ENCODE measurements at regions not wholly inside any gene's neighbourhood (a gene's known extent, or its start where the extent isn't known, plus 50 kb on each side); places are given as distances from the start of the nearest gene placed in this dataset.
A peak's percentile ranks its signal among the peaks of the same experiment; 100 is the strongest.

- 73% methylated on average over 6 of the region's 6 CpGs for WGBS
- no peaks in the 10 kb centered on the region for H3K36me3 ChIP-seq
- H3K4me1 ChIP-seq, result peaks cover 34% of the 10 kb centered on the region
- no peaks in the 10 kb centered on the region for H3K27me3 ChIP-seq
- no peak for TF ChIP-seq POLR2AphosphoS5 (IDR thresholded peaks at IDR 0.05)
- no peak for TF ChIP-seq CTCF (IDR thresholded peaks at IDR 0.05)
- TF ChIP-seq EP300 (IDR thresholded peaks at IDR 0.05), result no peak
- no peak for TF ChIP-seq POLR2A (IDR thresholded peaks at IDR 0.05)
- H3K4me3 ChIP-seq, result no peak overlapping the region
- no peaks in the 10 kb centered on the region for H3K9me3 ChIP-seq
- DNase-seq (ENCODE audit: low spot score in 2 of 2), result no peak
- peak overlapping the region; percentile 19 for H3K27ac ChIP-seq
Measured at GRCh38 chr10:33126742-33127141, 168.7 kb upstream of the ITGB1 start.

GRCh38 chr10:33125522-33126517, 167.8 kb upstream of the ITGB1 start:
- TF ChIP-seq EP300 (IDR thresholded peaks at IDR 0.05), result no peak
- no peak for TF ChIP-seq CTCF (IDR thresholded peaks at IDR 0.05)
- TF ChIP-seq POLR2AphosphoS5 (IDR thresholded peaks at IDR 0.05), result no peak
- TF ChIP-seq POLR2A (IDR thresholded peaks at IDR 0.05), result no peak
- no peak overlapping the region for H3K4me3 ChIP-seq
- H3K27ac ChIP-seq, result peak overlapping the region; percentile 50
- WGBS, result 53% methylated on average over 15 of the region's 15 CpGs
- no peak for DNase-seq (ENCODE audit: low spot score in 2 of 2)
- H3K4me1 ChIP-seq, result peaks cover 34% of the 10 kb centered on the region
- no peaks in the 10 kb centered on the region for H3K36me3 ChIP-seq
- no peaks in the 10 kb centered on the region for H3K9me3 ChIP-seq
- H3K27me3 ChIP-seq, result no peaks in the 10 kb centered on the region

GRCh38 chr10:33125111-33125510, 167.1 kb upstream of the ITGB1 start:
- Histone ChIP-seq H3K9me3 (no peaks in the 10 kb centered on the region), H3K27ac (no peak overlapping the region), H3K4me3 (no peak overlapping the region), H3K36me3 (no peaks in the 10 kb centered on the region), H3K4me1 (peaks cover 31% of the 10 kb centered on the region), H3K27me3 (no peaks in the 10 kb centered on the region)
- 89% methylated on average over 5 of the region's 5 CpGs for WGBS
- no peak for DNase-seq (ENCODE audit: low spot score in 2 of 2)
- TF ChIP-seq EP300 (IDR thresholded peaks at IDR 0.05) (no peak), POLR2A (IDR thresholded peaks at IDR 0.05) (no peak), POLR2AphosphoS5 (IDR thresholded peaks at IDR 0.05) (no peak), CTCF (IDR thresholded peaks at IDR 0.05) (no peak)

- WGBS, result 92% methylated on average over 2 of the region's 2 CpGs
- no peaks in the 10 kb centered on the region for H3K9me3 ChIP-seq
- TF ChIP-seq POLR2AphosphoS5 (IDR thresholded peaks at IDR 0.05) (no peak), POLR2A (IDR thresholded peaks at IDR 0.05) (no peak), CTCF (IDR thresholded peaks at IDR 0.05) (no peak), EP300 (IDR thresholded peaks at IDR 0.05) (no peak)
- H3K4me1 ChIP-seq, result peaks cover 16% of the 10 kb centered on the region
- H3K36me3 ChIP-seq, result no peaks in the 10 kb centered on the region
- DNase-seq (ENCODE audit: low spot score in 2 of 2), result no peak
- no peaks in the 10 kb centered on the region for H3K27me3 ChIP-seq
- H3K27ac ChIP-seq, result no peak overlapping the region
- H3K4me3 ChIP-seq, result no peak overlapping the region
Measured at GRCh38 chr10:33123680-33124079, 165.7 kb upstream of the ITGB1 start.

- 71% methylated on average over 12 of the region's 12 CpGs for WGBS
- DNase-seq (ENCODE audit: low spot score in 2 of 2), result no peak
- no peaks in the 10 kb centered on the region for H3K27me3 ChIP-seq
- H3K27ac ChIP-seq, result no peak overlapping the region
- no peak overlapping the region for H3K4me3 ChIP-seq
- no peaks in the 10 kb centered on the region for H3K9me3 ChIP-seq
- no peaks in the 10 kb centered on the region for H3K36me3 ChIP-seq
- peaks cover 19% of the 10 kb centered on the region for H3K4me1 ChIP-seq
- TF ChIP-seq EP300 (IDR thresholded peaks at IDR 0.05) (no peak), POLR2AphosphoS5 (IDR thresholded peaks at IDR 0.05) (no peak), POLR2A (IDR thresholded peaks at IDR 0.05) (no peak)
Measured at GRCh38 chr10:33122014-33122809, 164.2 kb upstream of the ITGB1 start.
